Endothelial cell of umbilical vein (primary cell): ENCODE measurements at regions not wholly inside any gene's neighbourhood (a gene's known extent, or its start where the extent isn't known, plus 50 kb on each side); places are given as distances from the start of the nearest gene placed in this dataset.

Experiments
- BruUV-seq: library from RNA; stranded (reverse); fragments of 400-500 nt; replicated peaks from 2 replicates; lab custom pipeline; 2021; lab: Mats Ljungman, UMichigan
- CTCF ChIA-PET: fragments of 300-600, 350-600 bp; sonication (Branson Sonifier 250); formaldehyde crosslinking; loops from one replicate; lab custom pipeline; 2021; ENCODE audit warnings: antibody characterized with exemption, inconsistent platforms; lab: Charles Lee
- POLR2A ChIA-PET: fragments of 300-600, 350-600 bp; sonication (Branson Sonifier 250); formaldehyde crosslinking; loops from one replicate; lab custom pipeline; 2021; ENCODE audit warnings: antibody characterized with exemption, inconsistent platforms; lab: Charles Lee
- DNase-seq: peaks from one replicate; pipeline ENCODE4 v3.0.0-alpha.2; 2011; ENCODE audit warnings: low read depth, low spot score
- FAIRE-seq: peaks from 2 replicates; lab custom pipeline; 2011; peaks lifted over from hg19 to GRCh38; lab: Jason Lieb, UNC
- H2AFZ ChIP-seq: 2 replicates; pipeline ENCODE4 v1.6.0; 2012; ENCODE audit warnings: low read depth, low read length, control low read depth, inconsistent platforms
- H3K27ac ChIP-seq: 2 replicates; pipeline ENCODE4 v1.5.1; 2011; ENCODE audit warnings: low read depth, mild to moderate bottlenecking, control low read depth, low read length, moderate library complexity; ENCODE audit not compliant: insufficient read depth
- H3K27me3 ChIP-seq, 2 experiments: 2 replicates each; pipeline versions ENCODE4 v1.6.0 to v1.6.1; 2011; ENCODE audit warnings: low read length in 2 of 2, mixed read lengths in 1 of 2; ENCODE audit not compliant: control insufficient read depth in 2 of 2, insufficient read depth in 2 of 2
- H3K36me3 ChIP-seq, 2 experiments: 2 replicates in 1 of 2; 3 replicates in 1 of 2; pipeline ENCODE4 v1.5.1; 2011; ENCODE audit warnings: low read length in 2 of 2, mild to moderate bottlenecking in 1 of 2, moderate library complexity in 1 of 2; ENCODE audit not compliant: control insufficient read depth in 2 of 2, insufficient read depth in 2 of 2; ENCODE audit errors: extremely low read depth in 1 of 2
- H3K4me1 ChIP-seq: 3 replicates; pipeline ENCODE4 v1.5.1; 2011; ENCODE audit warnings: mild to moderate bottlenecking, low read length; ENCODE audit not compliant: control insufficient read depth, insufficient read depth; ENCODE audit errors: extremely low read depth
- H3K4me2 ChIP-seq: 2 replicates; pipeline ENCODE4 v1.6.1; 2011; ENCODE audit warnings: low read length, control low read depth, mixed read lengths; ENCODE audit not compliant: insufficient read depth
- H3K4me3 ChIP-seq, 3 experiments: fragments of 200-600 bp in 1 of 3; sonication (generic), shearing (Covaris generic) in 1 of 3; replicated peaks in 1 of 3; 2 replicates each; pipeline ENCODE4 v1.5.1; 2011 to 2016; ENCODE audit warnings: control low read depth in 3 of 3, low read length in 3 of 3, mild to moderate bottlenecking in 2 of 3, inconsistent platforms in 1 of 3, low read depth in 1 of 3, moderate library complexity in 1 of 3; ENCODE audit not compliant: insufficient read depth in 1 of 3
- H3K79me2 ChIP-seq: 2 replicates; pipeline ENCODE4 v1.6.0; 2012; ENCODE audit warnings: low read length, inconsistent platforms; ENCODE audit not compliant: control insufficient read depth, insufficient read depth
- H3K9ac ChIP-seq: replicated peaks from 2 replicates; pipeline ENCODE3; 2011; ENCODE audit warnings: low read length, control low read depth; ENCODE audit not compliant: insufficient read depth; ENCODE audit errors: extremely low read depth
- H3K9me1 ChIP-seq: replicated peaks from 3 replicates; pipeline ENCODE4 v1.6.0; 2011; ENCODE audit warnings: mild to moderate bottlenecking, low read length; ENCODE audit not compliant: control insufficient read depth, insufficient read depth; ENCODE audit errors: extremely low read depth
- H3K9me3 ChIP-seq: replicated peaks from 2 replicates; pipeline ENCODE4 v1.5.1; 2012; ENCODE audit warnings: low read length, inconsistent platforms; ENCODE audit not compliant: control insufficient read depth, insufficient read depth
- H4K20me1 ChIP-seq: replicated peaks from 2 replicates; pipeline ENCODE3; 2011; ENCODE audit warnings: mild to moderate bottlenecking, low read length; ENCODE audit not compliant: control insufficient read depth, insufficient read depth; ENCODE audit errors: extremely low read depth
- CTCF ChIP-seq, 2 donors: IDR thresholded peaks; 1 replicate in 1 of 2; 2 replicates in 1 of 2; pipeline ENCODE4 v1.5.1; 2011; ENCODE audit warnings: low read length in 2 of 2, mild to moderate bottlenecking in 2 of 2, moderate library complexity in 2 of 2, control low read depth in 1 of 2, inconsistent platforms in 1 of 2, low read depth in 1 of 2; ENCODE audit not compliant: insufficient read depth in 1 of 2; ENCODE audit errors: extremely low read depth in 1 of 2
- EZH2 ChIP-seq: IDR thresholded peaks from 2 replicates; pipeline ENCODE4 v1.6.1; 2012; ENCODE audit warnings: borderline replicate concordance, low read depth, mild to moderate bottlenecking, moderate library complexity, low read length, inconsistent platforms; ENCODE audit not compliant: severe bottlenecking
- FOS ChIP-seq: IDR thresholded peaks from 2 replicates; pipeline ENCODE4 v1.6.1; 2011; ENCODE audit warnings: mild to moderate bottlenecking, low read length, moderate library complexity, borderline replicate concordance; ENCODE audit not compliant: insufficient read depth
- GATA2 ChIP-seq: IDR thresholded peaks from 2 replicates; pipeline ENCODE4 v1.7.0; 2011; ENCODE audit warnings: low read depth, mild to moderate bottlenecking, moderate library complexity, mixed read lengths, low read length; ENCODE audit not compliant: insufficient read length, insufficient read depth
- JUN ChIP-seq: IDR thresholded peaks from 2 replicates; pipeline ENCODE4 v1.6.1; 2011; ENCODE audit warnings: borderline replicate concordance, low read depth; ENCODE audit not compliant: insufficient read length, insufficient read depth
- MAX ChIP-seq: IDR thresholded peaks from 2 replicates; pipeline ENCODE4 v1.6.1; 2011; ENCODE audit not compliant: insufficient read depth, insufficient read length
- MYC ChIP-seq: IDR thresholded peaks from one replicate; pipeline ENCODE4 v1.6.1; 2011; ENCODE audit warnings: mild to moderate bottlenecking, low read depth, low read length
- POLR2A ChIP-seq: IDR thresholded peaks from 2 replicates; pipeline ENCODE4 v1.6.1; 2012; ENCODE audit warnings: low read depth, mild to moderate bottlenecking, control low read depth, low read length
- POLR2AphosphoS5 ChIP-seq: IDR thresholded peaks from 2 replicates; pipeline ENCODE4 v1.6.1; 2012; ENCODE audit warnings: low read depth, mild to moderate bottlenecking, control low read depth, low read length, moderate library complexity; ENCODE audit not compliant: insufficient read depth
- dilution Hi-C: fragments of 300-500 bp; cut with MboI; formaldehyde crosslinking; loops from one replicate; pipeline ENCODE4 v1.15.0; 2019; ENCODE audit warnings: low sequenced_read_pairs; ENCODE audit not compliant: extremely low pct_ligation_motif_present
- intact Hi-C: fragments of 100-400 bp; cut with micrococcal nuclease; formaldehyde crosslinking; loops from one replicate; pipeline ENCODE4 v1.10.0; 2022

DNA sequence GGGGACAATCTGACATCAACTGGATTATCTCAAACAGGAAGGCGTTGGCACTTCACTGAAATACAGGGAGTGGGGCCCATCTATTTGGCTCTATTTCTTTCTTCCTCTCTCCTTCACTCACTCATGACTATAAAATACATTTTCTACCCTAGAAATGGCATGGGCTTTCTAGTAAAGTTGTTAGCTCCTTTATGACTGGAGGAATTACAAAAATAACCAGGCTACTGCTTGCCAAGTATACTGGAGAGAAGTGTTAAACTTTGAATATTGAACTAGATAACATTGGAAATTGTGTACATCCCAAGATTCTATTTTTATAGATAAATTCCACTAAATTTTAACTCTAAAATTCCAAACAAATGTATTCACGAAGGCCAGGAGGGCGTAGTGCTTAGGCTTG lies 255.7 kb upstream of the SORCS1 start:
- Histone ChIP-seq H3K4me2 (no peak overlapping the region), H3K79me2 (no peaks in the 10 kb centered on the region), H4K20me1 (no peaks in the 10 kb centered on the region), H3K27me3 (no peaks in the 10 kb centered on the region), H3K4me1 (no peaks in the 10 kb centered on the region), H3K9ac (no peak overlapping the region), H2AFZ (no peak overlapping the region), H3K27ac (no peak overlapping the region), H3K4me3 (no peak overlapping the region), H3K9me1 (no peaks in the 10 kb centered on the region), H3K36me3 (no peaks in the 10 kb centered on the region), H3K9me3 (no peaks in the 10 kb centered on the region)
- intact Hi-C loops (no loop called here), dilution Hi-C loops (no loop called here)
- ChIA-PET CTCF (no interaction called here), POLR2A (no interaction called here)
- DNase-seq (no peak), FAIRE-seq (no peak)
- TF ChIP-seq MYC (no peak), POLR2AphosphoS5 (no peak), JUN (no peak)
- no TSS peak for BruUV-seq

DNA sequence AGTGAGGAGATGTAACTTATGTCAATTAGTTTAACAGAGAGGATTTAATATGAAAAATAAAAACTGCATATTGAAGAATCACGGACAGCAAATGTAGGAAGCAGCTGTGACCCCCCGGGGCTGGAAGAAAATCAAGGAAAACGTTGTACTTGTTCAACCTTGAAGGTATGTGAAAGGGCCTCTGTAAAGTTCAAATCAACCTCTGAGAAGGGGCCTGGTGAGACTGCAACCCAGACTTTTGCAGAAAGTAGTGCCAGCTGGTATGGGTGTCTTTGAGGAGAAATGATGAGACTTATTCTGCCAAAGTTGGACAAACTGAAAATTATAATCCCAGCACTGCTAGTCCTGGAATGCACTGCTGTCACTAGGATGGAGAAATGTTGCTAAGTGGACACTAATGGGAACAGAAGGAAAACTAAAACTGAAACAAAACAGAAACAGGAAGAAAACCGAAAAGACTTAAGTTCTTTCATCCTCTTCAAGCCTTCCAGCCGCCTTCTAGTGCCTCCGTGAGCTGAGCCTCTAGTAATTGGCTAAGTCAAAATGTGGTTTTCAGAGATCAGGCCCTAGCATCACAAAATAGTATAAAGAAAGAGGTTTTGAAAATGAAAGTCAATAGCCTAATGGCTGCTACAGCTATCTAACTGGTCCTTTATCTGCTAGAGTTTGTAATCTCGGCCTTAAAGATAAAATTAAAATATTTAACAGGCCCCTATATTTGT lies 253.7 kb upstream of the SORCS1 start:
- CTCF ChIA-PET, result no interaction called here
- Histone ChIP-seq H2AFZ (no peak overlapping the region), H3K9me1 (no peaks in the 10 kb centered on the region), H3K79me2 (no peaks in the 10 kb centered on the region), H3K27ac (no peak overlapping the region), H3K9ac (no peak overlapping the region), H3K36me3 (no peaks in the 10 kb centered on the region), H4K20me1 (no peaks in the 10 kb centered on the region), H3K4me3 (no peak overlapping the region), H3K4me1 (no peaks in the 10 kb centered on the region), H3K4me2 (no peak overlapping the region), H3K9me3 (no peaks in the 10 kb centered on the region), H3K27me3 (no peaks in the 10 kb centered on the region)
- BruUV-seq, result no TSS peak
- TF ChIP-seq MAX (no peak), POLR2A (no peak), POLR2AphosphoS5 (no peak), CTCF (IDR thresholded peaks at IDR 0.05; ENCODE audit: extremely low read depth in 1 of 2, insufficient read depth in 1 of 2, low read depth in 1 of 2, low read length in 2 of 2) (no peak), JUN (no peak), FOS (no peak), GATA2 (no peak), EZH2 (no peak), MYC (no peak)
- dilution Hi-C loops, result no loop called here
- intact Hi-C loops, result no loop called here
- POLR2A ChIA-PET, result no interaction called here
- FAIRE-seq, result no peak
- no peak for DNase-seq
